ENCODE measurements at regions not wholly inside any gene's neighbourhood (a gene's known extent, or its start where the extent isn't known, plus 50 kb on each side); places are given as distances from the start of the nearest gene placed in this dataset.

DNA sequence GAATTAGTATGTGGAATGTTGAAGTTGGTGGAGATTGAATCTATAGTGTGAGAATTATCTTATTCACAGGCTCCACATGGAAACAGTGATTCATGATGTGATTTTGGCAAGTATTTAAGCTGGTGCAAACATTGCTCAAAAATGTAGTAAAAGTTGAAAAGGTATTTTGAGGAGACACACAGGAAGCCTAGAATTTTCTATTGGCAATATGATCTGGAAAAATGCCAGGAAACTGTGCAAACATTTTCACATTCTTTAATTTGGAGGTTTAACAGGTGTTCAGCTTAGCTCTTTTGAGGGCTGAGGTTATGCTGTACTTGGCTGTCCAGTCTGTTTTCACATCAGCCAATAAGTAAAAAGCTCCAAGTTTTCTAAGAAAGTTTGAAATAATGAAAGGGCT, 327.3 kb downstream of the RWDD3 start:
- H3K27me3 ChIP-seq (ENCODE audit: control insufficient read depth in 3 of 3, insufficient read depth in 3 of 3, low read length in 3 of 3): no peaks in the 10 kb centered on the region
- H3K36me3 ChIP-seq (ENCODE audit: control insufficient read depth in 3 of 3, insufficient read depth in 3 of 3, low read length in 3 of 3): no peaks in the 10 kb centered on the region
- H3K9me3 ChIP-seq (ENCODE audit: control insufficient read depth in 3 of 3, low read length in 3 of 3): peaks cover 0 to 3% (median 0%) of the 10 kb centered on the region in 3 donors
- H3K9ac ChIP-seq (ENCODE audit: low read depth in 1 of 3, low read length in 3 of 3): no peak overlapping the region
- no peak overlapping the region for H3K27ac ChIP-seq (ENCODE audit: low read depth, low read length)
- no peak overlapping the region for H3K4me3 ChIP-seq (ENCODE audit: low read length in 3 of 3)
- H3K4me1 ChIP-seq (ENCODE audit: control insufficient read depth in 3 of 3, insufficient read depth in 3 of 3, low read length in 3 of 3): no peaks in the 10 kb centered on the region

DNA sequence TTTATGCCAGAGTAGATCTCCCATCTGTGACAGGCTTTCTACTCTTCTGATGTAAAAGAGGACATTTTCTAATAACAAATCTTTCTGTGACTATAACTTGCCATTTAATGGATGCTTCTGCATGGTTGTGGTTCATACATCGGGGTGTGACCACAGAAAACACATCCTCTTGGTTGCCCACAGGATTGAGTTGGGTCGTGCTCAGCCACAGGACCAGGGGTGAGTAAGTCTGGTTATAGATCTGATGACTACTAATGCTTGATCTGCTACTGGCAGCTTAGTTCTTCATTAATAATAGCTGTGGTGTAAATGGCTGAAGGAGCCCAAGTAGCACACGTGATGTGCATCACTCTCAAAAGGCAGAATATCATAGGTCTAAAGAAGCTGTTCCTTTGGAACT, 328.2 kb downstream of the RWDD3 start:
- peaks cover 0 to 3% (median 0%) of the 10 kb centered on the region in 3 donors for H3K9me3 ChIP-seq (ENCODE audit: control insufficient read depth in 3 of 3, low read length in 3 of 3)
- no peaks in the 10 kb centered on the region for H3K27me3 ChIP-seq (ENCODE audit: control insufficient read depth in 3 of 3, insufficient read depth in 3 of 3, low read length in 3 of 3)
- H3K4me1 ChIP-seq (ENCODE audit: control insufficient read depth in 3 of 3, insufficient read depth in 3 of 3, low read length in 3 of 3): no peaks in the 10 kb centered on the region
- no peaks in the 10 kb centered on the region for H3K36me3 ChIP-seq (ENCODE audit: control insufficient read depth in 3 of 3, insufficient read depth in 3 of 3, low read length in 3 of 3)
- H3K9ac ChIP-seq (ENCODE audit: low read depth in 1 of 3, low read length in 3 of 3): no peak overlapping the region
- H3K4me3 ChIP-seq (ENCODE audit: low read length in 3 of 3): no peak overlapping the region
- H3K27ac ChIP-seq (ENCODE audit: low read depth, low read length): no peak overlapping the region

DNA sequence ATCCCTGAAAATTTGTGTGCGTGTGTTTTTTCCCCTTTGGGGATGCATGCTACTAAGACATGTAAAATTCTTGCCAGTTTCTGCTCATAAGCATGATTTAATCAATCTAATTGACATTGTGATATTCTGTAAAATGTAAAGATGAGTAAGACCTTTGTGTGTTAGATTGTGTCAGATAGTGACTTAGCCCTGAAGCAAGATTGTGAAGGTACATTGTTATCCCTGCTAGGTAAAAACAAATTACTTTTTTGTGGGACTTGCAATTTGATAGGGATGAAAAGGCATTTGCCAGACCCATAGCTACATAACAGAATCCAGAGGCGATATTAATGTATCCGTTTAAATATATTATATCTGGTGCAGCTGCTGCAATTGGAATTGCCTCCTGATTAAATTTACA, 338.0 kb downstream of the RWDD3 start:
- Histone ChIP-seq H3K36me3 (ENCODE audit: control insufficient read depth in 3 of 3, insufficient read depth in 3 of 3, low read length in 3 of 3) (no peaks in the 10 kb centered on the region), H3K9me3 (ENCODE audit: control insufficient read depth in 3 of 3, low read length in 3 of 3) (peaks cover 0 to 2% (median 0%) of the 10 kb centered on the region in 3 donors), H3K9ac (ENCODE audit: low read depth in 1 of 3, low read length in 3 of 3) (no peak overlapping the region), H3K27ac (ENCODE audit: low read depth, low read length) (no peak overlapping the region), H3K4me1 (ENCODE audit: control insufficient read depth in 3 of 3, insufficient read depth in 3 of 3, low read length in 3 of 3) (no peaks in the 10 kb centered on the region), H3K4me3 (ENCODE audit: low read length in 3 of 3) (no peak overlapping the region), H3K27me3 (ENCODE audit: control insufficient read depth in 3 of 3, insufficient read depth in 3 of 3, low read length in 3 of 3) (no peaks in the 10 kb centered on the region)

DNA sequence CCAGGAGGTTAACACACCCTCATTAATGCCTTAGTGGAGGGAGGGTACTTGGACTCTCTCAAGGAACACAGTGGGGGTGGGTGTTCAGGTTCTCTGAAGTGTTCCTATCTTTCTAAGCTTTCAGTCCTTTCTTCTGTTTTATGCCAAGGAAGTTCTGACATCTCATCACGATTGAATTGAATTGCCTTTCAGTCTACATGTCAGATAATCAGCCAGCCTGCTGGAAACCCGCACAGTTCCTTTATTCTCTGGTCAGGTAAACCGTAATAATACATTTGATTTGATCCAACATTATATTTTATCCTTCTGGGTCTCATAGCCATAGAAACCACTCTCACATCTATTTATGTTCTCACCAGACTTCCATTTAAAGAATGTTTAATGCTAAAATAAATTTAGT, 339.0 kb downstream of the RWDD3 start:
- Histone ChIP-seq H3K9ac (ENCODE audit: low read depth in 1 of 3, low read length in 3 of 3) (no peak overlapping the region), H3K36me3 (ENCODE audit: control insufficient read depth in 3 of 3, insufficient read depth in 3 of 3, low read length in 3 of 3) (no peaks in the 10 kb centered on the region), H3K27me3 (ENCODE audit: control insufficient read depth in 3 of 3, insufficient read depth in 3 of 3, low read length in 3 of 3) (no peaks in the 10 kb centered on the region), H3K27ac (ENCODE audit: low read depth, low read length) (no peak overlapping the region), H3K4me1 (ENCODE audit: control insufficient read depth in 3 of 3, insufficient read depth in 3 of 3, low read length in 3 of 3) (no peaks in the 10 kb centered on the region), H3K9me3 (ENCODE audit: control insufficient read depth in 3 of 3, low read length in 3 of 3) (peaks cover 0 to 2% (median 0%) of the 10 kb centered on the region in 3 donors), H3K4me3 (ENCODE audit: low read length in 3 of 3) (no peak overlapping the region)

DNA sequence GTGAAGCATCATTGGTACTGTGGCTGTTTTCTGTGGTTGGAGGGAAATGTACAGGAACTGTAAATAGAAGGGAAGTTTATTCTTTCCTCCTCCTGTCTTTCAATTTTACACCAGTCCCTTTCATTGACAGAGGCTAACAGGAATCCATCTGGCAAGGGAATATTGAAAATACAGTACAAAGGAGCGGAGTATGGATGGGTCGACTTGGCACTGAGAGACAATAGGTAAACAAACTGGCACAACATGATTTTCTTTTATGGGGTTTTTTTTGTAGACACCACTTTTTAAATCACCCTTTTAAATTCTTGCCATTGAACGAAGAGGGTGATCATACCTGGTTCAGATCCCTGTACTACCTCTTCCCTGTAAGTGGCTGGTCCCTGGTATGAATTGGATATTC, 341.3 kb downstream of the RWDD3 start:
- no peak overlapping the region for H3K4me3 ChIP-seq (ENCODE audit: low read length in 3 of 3)
- H3K27me3 ChIP-seq (ENCODE audit: control insufficient read depth in 3 of 3, insufficient read depth in 3 of 3, low read length in 3 of 3): no peaks in the 10 kb centered on the region
- H3K36me3 ChIP-seq (ENCODE audit: control insufficient read depth in 3 of 3, insufficient read depth in 3 of 3, low read length in 3 of 3): no peaks in the 10 kb centered on the region
- no peaks in the 10 kb centered on the region for H3K4me1 ChIP-seq (ENCODE audit: control insufficient read depth in 3 of 3, insufficient read depth in 3 of 3, low read length in 3 of 3)
- H3K9me3 ChIP-seq (ENCODE audit: control insufficient read depth in 3 of 3, low read length in 3 of 3): no peaks in the 10 kb centered on the region
- no peak overlapping the region for H3K9ac ChIP-seq (ENCODE audit: low read depth in 1 of 3, low read length in 3 of 3)
- no peak overlapping the region for H3K27ac ChIP-seq (ENCODE audit: low read depth, low read length)

DNA sequence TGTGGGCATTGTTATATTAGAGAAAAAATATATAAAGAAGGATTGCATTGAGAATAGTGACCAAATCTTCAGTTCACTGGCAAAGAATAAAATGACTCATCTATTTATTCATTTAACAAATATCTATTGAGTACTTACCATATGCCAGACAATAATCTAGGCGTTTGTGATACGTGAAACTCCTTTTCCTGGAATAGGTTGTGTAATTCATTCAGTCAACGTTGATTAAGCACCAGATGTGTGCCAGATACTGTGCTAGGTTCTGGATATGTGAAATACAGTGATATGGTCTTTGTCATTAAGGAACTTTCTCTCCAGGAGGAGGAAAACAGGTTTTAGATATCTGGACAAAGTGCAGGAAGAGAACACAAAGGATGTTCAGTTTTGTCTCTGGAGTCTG, 344.5 kb downstream of the RWDD3 start:
- no peak overlapping the region for H3K4me3 ChIP-seq (ENCODE audit: low read length in 3 of 3)

DNA sequence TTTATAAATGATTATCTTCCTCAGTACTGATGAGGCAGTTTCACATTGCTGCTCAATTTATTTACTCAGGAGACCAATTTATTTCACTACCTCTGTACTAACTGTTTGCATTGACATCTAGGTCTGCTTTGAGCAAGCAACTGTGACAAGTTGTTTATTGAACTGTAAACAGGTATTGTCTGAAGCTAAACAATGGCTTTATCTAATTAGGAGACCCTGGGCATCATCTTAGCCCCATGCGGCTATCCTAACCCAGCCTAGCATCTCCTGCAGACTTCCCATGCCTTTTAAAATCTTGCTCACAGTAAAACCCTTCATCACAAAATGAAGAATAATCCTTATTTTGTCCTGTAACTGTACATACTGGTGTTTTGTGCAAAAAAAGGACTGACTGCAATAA, 348.2 kb downstream of the RWDD3 start:
- Histone ChIP-seq H3K9ac (ENCODE audit: low read depth in 1 of 3, low read length in 3 of 3) (no peak overlapping the region), H3K27ac (ENCODE audit: low read depth, low read length) (no peak overlapping the region), H3K4me3 (ENCODE audit: low read length in 3 of 3) (no peak overlapping the region), H3K27me3 (ENCODE audit: control insufficient read depth in 3 of 3, insufficient read depth in 3 of 3, low read length in 3 of 3) (no peaks in the 10 kb centered on the region), H3K9me3 (ENCODE audit: control insufficient read depth in 3 of 3, low read length in 3 of 3) (no peaks in the 10 kb centered on the region), H3K36me3 (ENCODE audit: control insufficient read depth in 3 of 3, insufficient read depth in 3 of 3, low read length in 3 of 3) (no peaks in the 10 kb centered on the region), H3K4me1 (ENCODE audit: control insufficient read depth in 3 of 3, insufficient read depth in 3 of 3, low read length in 3 of 3) (no peaks in the 10 kb centered on the region)

More for the DNA sequence above, 344.5 kb downstream of the RWDD3 start:
- Histone ChIP-seq H3K36me3 (ENCODE audit: control insufficient read depth in 3 of 3, insufficient read depth in 3 of 3, low read length in 3 of 3) (no peaks in the 10 kb centered on the region), H3K27me3 (ENCODE audit: control insufficient read depth in 3 of 3, insufficient read depth in 3 of 3, low read length in 3 of 3) (no peaks in the 10 kb centered on the region), H3K9ac (ENCODE audit: low read depth in 1 of 3, low read length in 3 of 3) (no peak overlapping the region), H3K4me1 (ENCODE audit: control insufficient read depth in 3 of 3, insufficient read depth in 3 of 3, low read length in 3 of 3) (no peaks in the 10 kb centered on the region), H3K27ac (ENCODE audit: low read depth, low read length) (no peak overlapping the region), H3K9me3 (ENCODE audit: control insufficient read depth in 3 of 3, low read length in 3 of 3) (no peaks in the 10 kb centered on the region)

DNA sequence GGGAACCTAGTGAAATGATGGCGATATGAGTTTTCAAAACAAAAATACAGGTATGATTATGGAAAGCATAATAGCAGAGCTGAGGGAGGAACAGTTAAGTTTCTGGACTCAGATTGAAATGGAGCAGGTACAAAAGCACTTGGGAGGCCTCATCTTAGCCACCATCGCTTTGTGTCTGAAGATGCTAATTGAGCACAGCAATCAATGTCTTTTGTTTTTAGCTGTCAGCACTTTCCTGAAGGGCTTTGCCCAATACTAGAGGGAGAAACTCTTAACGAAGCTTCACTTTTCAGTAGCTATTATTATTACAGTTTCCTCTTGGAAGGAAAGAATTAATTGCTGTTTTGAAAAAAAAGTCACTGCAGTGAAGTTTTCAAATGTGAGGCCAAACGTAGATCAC, 348.7 kb downstream of the RWDD3 start:
- Histone ChIP-seq H3K9me3 (ENCODE audit: control insufficient read depth in 3 of 3, low read length in 3 of 3) (no peaks in the 10 kb centered on the region), H3K9ac (ENCODE audit: low read depth in 1 of 3, low read length in 3 of 3) (no peak overlapping the region), H3K4me1 (ENCODE audit: control insufficient read depth in 3 of 3, insufficient read depth in 3 of 3, low read length in 3 of 3) (no peaks in the 10 kb centered on the region), H3K4me3 (ENCODE audit: low read length in 3 of 3) (no peak overlapping the region), H3K27ac (ENCODE audit: low read depth, low read length) (no peak overlapping the region), H3K27me3 (ENCODE audit: control insufficient read depth in 3 of 3, insufficient read depth in 3 of 3, low read length in 3 of 3) (no peaks in the 10 kb centered on the region), H3K36me3 (ENCODE audit: control insufficient read depth in 3 of 3, insufficient read depth in 3 of 3, low read length in 3 of 3) (no peaks in the 10 kb centered on the region)

DNA sequence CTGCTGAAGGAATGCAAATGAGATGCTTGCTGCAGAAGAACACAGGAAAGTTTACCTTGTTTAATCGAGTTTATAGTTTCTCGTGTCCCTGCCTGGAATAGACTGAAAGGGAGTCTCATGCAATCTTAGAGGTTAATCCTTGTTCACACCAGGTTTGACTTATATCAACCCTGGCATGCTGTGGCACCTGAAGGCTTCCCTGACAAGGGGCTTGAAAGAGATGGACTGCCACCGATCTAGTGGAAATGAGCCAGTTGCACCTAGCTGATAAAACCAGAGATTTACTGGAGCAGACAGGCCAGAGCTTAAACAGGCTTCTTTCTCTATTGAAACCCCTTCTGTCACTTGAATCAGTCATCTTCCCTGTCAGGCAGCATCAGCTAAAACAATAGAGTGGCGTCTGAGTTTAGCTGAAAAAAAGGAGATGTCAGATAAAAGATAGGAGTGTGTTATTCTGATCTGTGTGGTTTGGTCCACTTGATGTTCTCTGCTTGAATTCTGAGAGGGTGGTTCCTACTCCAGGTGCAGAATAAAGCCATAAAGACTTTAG, 349.7 kb downstream of the RWDD3 start:
- H3K4me3 ChIP-seq (ENCODE audit: low read length in 3 of 3): no peak overlapping the region
- no peaks in the 10 kb centered on the region for H3K9me3 ChIP-seq (ENCODE audit: control insufficient read depth in 3 of 3, low read length in 3 of 3)
- no peaks in the 10 kb centered on the region for H3K27me3 ChIP-seq (ENCODE audit: control insufficient read depth in 3 of 3, insufficient read depth in 3 of 3, low read length in 3 of 3)
- no peak overlapping the region for H3K9ac ChIP-seq (ENCODE audit: low read depth in 1 of 3, low read length in 3 of 3)
- no peaks in the 10 kb centered on the region for H3K4me1 ChIP-seq (ENCODE audit: control insufficient read depth in 3 of 3, insufficient read depth in 3 of 3, low read length in 3 of 3)
- H3K36me3 ChIP-seq (ENCODE audit: control insufficient read depth in 3 of 3, insufficient read depth in 3 of 3, low read length in 3 of 3): no peaks in the 10 kb centered on the region
- H3K27ac ChIP-seq (ENCODE audit: low read depth, low read length): no peak overlapping the region

DNA sequence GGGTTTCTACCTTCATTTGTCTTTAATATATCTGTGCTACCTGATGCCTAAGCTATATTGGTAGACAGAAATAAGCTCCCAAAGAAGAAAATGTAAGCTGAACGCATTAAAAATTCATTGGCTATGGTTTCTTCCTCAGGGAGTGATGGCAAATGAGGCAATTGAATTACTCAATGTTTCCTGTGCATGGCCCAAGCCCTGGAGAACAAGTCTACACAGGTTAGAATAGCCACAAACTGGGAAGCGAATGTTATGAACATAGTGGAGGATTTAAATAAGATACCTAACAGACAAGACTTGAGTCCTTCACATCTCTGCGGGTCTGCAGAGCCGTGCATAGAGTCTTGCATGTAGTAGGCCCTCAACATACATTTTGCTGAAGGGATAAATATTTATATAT, 350.3 kb downstream of the RWDD3 start:
- Histone ChIP-seq H3K36me3 (ENCODE audit: control insufficient read depth in 3 of 3, insufficient read depth in 3 of 3, low read length in 3 of 3) (no peaks in the 10 kb centered on the region), H3K4me1 (ENCODE audit: control insufficient read depth in 3 of 3, insufficient read depth in 3 of 3, low read length in 3 of 3) (no peaks in the 10 kb centered on the region), H3K27me3 (ENCODE audit: control insufficient read depth in 3 of 3, insufficient read depth in 3 of 3, low read length in 3 of 3) (no peaks in the 10 kb centered on the region), H3K4me3 (ENCODE audit: low read length in 3 of 3) (no peak overlapping the region), H3K9ac (ENCODE audit: low read depth in 1 of 3, low read length in 3 of 3) (no peak overlapping the region), H3K27ac (ENCODE audit: low read depth, low read length) (no peak overlapping the region), H3K9me3 (ENCODE audit: control insufficient read depth in 3 of 3, low read length in 3 of 3) (no peaks in the 10 kb centered on the region)

DNA sequence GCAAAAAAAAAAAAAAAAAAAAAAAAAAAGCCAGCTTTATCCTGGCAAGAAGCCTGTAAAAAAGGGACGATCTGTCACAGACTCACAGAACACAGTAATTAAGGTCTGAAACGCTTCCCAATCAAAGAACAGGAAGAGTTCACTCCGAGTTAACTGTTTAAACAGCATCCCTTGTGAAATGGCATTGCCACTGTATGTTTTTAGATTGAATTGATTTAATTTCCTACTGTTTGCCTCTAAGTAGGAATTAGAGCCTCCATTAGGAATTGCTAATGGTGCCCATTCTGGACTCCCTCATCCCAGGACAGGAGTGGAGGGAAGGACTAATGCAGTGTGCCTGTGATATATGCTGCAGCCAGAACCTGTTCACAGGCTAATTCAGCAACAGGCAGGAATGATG, 370.8 kb downstream of the RWDD3 start:
- no peaks in the 10 kb centered on the region for H3K27me3 ChIP-seq (ENCODE audit: control insufficient read depth in 3 of 3, insufficient read depth in 3 of 3, low read length in 3 of 3)
- H3K27ac ChIP-seq (ENCODE audit: low read depth, low read length): no peak overlapping the region
- no peaks in the 10 kb centered on the region for H3K36me3 ChIP-seq (ENCODE audit: control insufficient read depth in 3 of 3, insufficient read depth in 3 of 3, low read length in 3 of 3)
- no peaks in the 10 kb centered on the region for H3K9me3 ChIP-seq (ENCODE audit: control insufficient read depth in 3 of 3, low read length in 3 of 3)
- no peak overlapping the region for H3K9ac ChIP-seq (ENCODE audit: low read depth in 1 of 3, low read length in 3 of 3)
- H3K4me1 ChIP-seq (ENCODE audit: control insufficient read depth in 3 of 3, insufficient read depth in 3 of 3, low read length in 3 of 3): no peaks in the 10 kb centered on the region
- no peak overlapping the region for H3K4me3 ChIP-seq (ENCODE audit: low read length in 3 of 3)
